ENCODE measurements at regions not wholly inside any gene's neighbourhood (a gene's known extent, or its start where the extent isn't known, plus 50 kb on each side); places are given as distances from the start of the nearest gene placed in this dataset.

GRCh38 chr1:195637539-195637938 lies 970.7 kb downstream of the KCNT2 start:
- no peak overlapping the region for H3K4me3 Mint-ChIP-seq (ENCODE audit: unreplicated experiment)
- no peaks in the 10 kb centered on the region for H3K9me3 ChIP-seq
- no peak overlapping the region for H3K4me3 ChIP-seq (ENCODE audit: low read depth, low read length)
- H3K4me1 Mint-ChIP-seq (ENCODE audit: low read depth, unreplicated experiment) = no peaks in the 10 kb centered on the region
- no peaks in the 10 kb centered on the region for H3K36me3 Mint-ChIP-seq (ENCODE audit: insufficient read depth, unreplicated experiment)
- intact Hi-C loops (cut with micrococcal nuclease; ENCODE audit: unreplicated experiment) = no loop called here
- H3K27me3 Mint-ChIP-seq (ENCODE audit: insufficient read depth, unreplicated experiment) = no peaks in the 10 kb centered on the region
- ChIA-PET CTCF (no interaction called here), POLR2A (no interaction called here)
- no peak for DNase-seq
- no peak overlapping the region for H3K27ac Mint-ChIP-seq (ENCODE audit: unreplicated experiment)
- no peaks in the 10 kb centered on the region for H3K36me3 ChIP-seq (ENCODE audit: control insufficient read depth, insufficient read depth, low read length)
- H3K9me3 Mint-ChIP-seq (ENCODE audit: unreplicated experiment) = no peaks in the 10 kb centered on the region
- no TSS peak for BruUV-seq (replicated peaks)
- no peak for TF ChIP-seq CTCF (IDR thresholded peaks at IDR 0.05; ENCODE audit: insufficient read depth in 1 of 2, low read depth in 1 of 2, low read length in 1 of 2, severe bottlenecking in 1 of 2, unreplicated experiment in 1 of 2)
- no peaks in the 10 kb centered on the region for H3K4me1 ChIP-seq
- H3K27me3 ChIP-seq (replicated peaks; ENCODE audit: control insufficient read depth, insufficient read depth, low read length) = no peaks in the 10 kb centered on the region

DNA sequence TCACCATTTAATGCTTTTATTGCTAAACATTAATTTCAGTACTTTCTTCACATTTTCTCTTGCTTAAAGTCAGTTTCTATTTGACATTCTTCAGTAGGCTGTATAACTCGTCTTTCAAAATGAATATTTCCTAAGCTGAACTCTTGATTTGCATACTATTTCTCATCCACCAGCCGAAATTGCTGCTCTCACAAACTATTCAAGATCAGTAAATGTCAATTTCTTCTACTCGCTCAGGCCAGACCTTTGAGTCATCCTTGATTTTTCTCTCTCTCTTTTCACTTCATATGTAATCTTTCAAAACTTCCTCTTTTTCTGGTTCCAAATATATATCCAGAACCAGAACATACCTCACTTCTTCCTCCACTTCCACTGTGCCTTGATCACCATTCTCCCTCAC lies 990.0 kb downstream of the KCNT2 start:
- Mint-ChIP-seq H3K27ac (ENCODE audit: unreplicated experiment) (no peak overlapping the region), H3K9me3 (ENCODE audit: unreplicated experiment) (peaks cover 6% of the 10 kb centered on the region), H3K36me3 (ENCODE audit: insufficient read depth, unreplicated experiment) (no peaks in the 10 kb centered on the region), H3K4me3 (ENCODE audit: unreplicated experiment) (no peak overlapping the region), H3K27me3 (ENCODE audit: insufficient read depth, unreplicated experiment) (no peaks in the 10 kb centered on the region), H3K4me1 (ENCODE audit: low read depth, unreplicated experiment) (no peaks in the 10 kb centered on the region)
- Histone ChIP-seq H3K36me3 (ENCODE audit: control insufficient read depth, insufficient read depth, low read length) (no peaks in the 10 kb centered on the region), H3K27me3 (replicated peaks; ENCODE audit: control insufficient read depth, insufficient read depth, low read length) (no peaks in the 10 kb centered on the region), H3K4me1 (no peaks in the 10 kb centered on the region), H3K9me3 (no peaks in the 10 kb centered on the region), H3K4me3 (ENCODE audit: low read depth, low read length) (no peak overlapping the region)
- POLR2A ChIA-PET = no interaction called here
- DNase-seq = no peak
- TF ChIP-seq CTCF (IDR thresholded peaks at IDR 0.05; ENCODE audit: insufficient read depth in 1 of 2, low read depth in 1 of 2, low read length in 1 of 2, severe bottlenecking in 1 of 2, unreplicated experiment in 1 of 2) = no peak
- CTCF ChIA-PET = no interaction called here
- intact Hi-C loops (cut with micrococcal nuclease; ENCODE audit: unreplicated experiment) = no loop called here
- no TSS peak for BruUV-seq (replicated peaks)

GRCh38 chr1:195617106-195617505 lies 991.1 kb downstream of the KCNT2 start:
- no TSS peak for BruUV-seq (replicated peaks)

More at GRCh38 chr1:195617106-195617505, 991.1 kb downstream of the KCNT2 start:
- DNase-seq = no peak
- no peaks in the 10 kb centered on the region for H3K9me3 Mint-ChIP-seq (ENCODE audit: unreplicated experiment)
- H3K4me1 Mint-ChIP-seq (ENCODE audit: low read depth, unreplicated experiment) = no peaks in the 10 kb centered on the region
- intact Hi-C loops (cut with micrococcal nuclease; ENCODE audit: unreplicated experiment) = no loop called here
- H3K4me3 Mint-ChIP-seq (ENCODE audit: unreplicated experiment) = no peak overlapping the region
- Histone ChIP-seq H3K36me3 (ENCODE audit: control insufficient read depth, insufficient read depth, low read length) (no peaks in the 10 kb centered on the region), H3K9me3 (no peaks in the 10 kb centered on the region), H3K4me3 (ENCODE audit: low read depth, low read length) (no peak overlapping the region), H3K27me3 (replicated peaks; ENCODE audit: control insufficient read depth, insufficient read depth, low read length) (no peaks in the 10 kb centered on the region), H3K4me1 (no peaks in the 10 kb centered on the region)
- no peaks in the 10 kb centered on the region for H3K27me3 Mint-ChIP-seq (ENCODE audit: insufficient read depth, unreplicated experiment)
- no peaks in the 10 kb centered on the region for H3K36me3 Mint-ChIP-seq (ENCODE audit: insufficient read depth, unreplicated experiment)
- CTCF ChIA-PET = no interaction called here
- TF ChIP-seq CTCF (IDR thresholded peaks at IDR 0.05; ENCODE audit: insufficient read depth in 1 of 2, low read depth in 1 of 2, low read length in 1 of 2, severe bottlenecking in 1 of 2, unreplicated experiment in 1 of 2) = no peak
- POLR2A ChIA-PET = no interaction called here
- no peak overlapping the region for H3K27ac Mint-ChIP-seq (ENCODE audit: unreplicated experiment)
